NT2/D1 (cell line): ENCODE measurements at regions not wholly inside any gene's neighbourhood (a gene's known extent, or its start where the extent isn't known, plus 50 kb on each side); places are given as distances from the start of the nearest gene placed in this dataset.

Source experiments
- DNase-seq: peaks from one replicate; pipeline ENCODE4 v3.0.0-alpha.2; 2011; ENCODE audit warnings: low read depth, low spot score
- H3K27me3 ChIP-seq: 2 replicates; pipeline ENCODE4 v1.6.0; 2011; ENCODE audit warnings: mild to moderate bottlenecking; ENCODE audit not compliant: insufficient read length, insufficient read depth
- H3K36me3 ChIP-seq: 2 replicates; pipeline ENCODE4 v1.6.1; 2011; ENCODE audit warnings: mild to moderate bottlenecking, low read length, mixed read lengths; ENCODE audit not compliant: insufficient read depth, insufficient read length
- H3K4me1 ChIP-seq: 2 replicates; pipeline ENCODE4 v1.5.1; 2011; ENCODE audit not compliant: insufficient read depth, insufficient read length
- H3K4me3 ChIP-seq: 2 replicates; pipeline ENCODE4 v1.5.1; 2011; ENCODE audit warnings: low read depth; ENCODE audit not compliant: insufficient read length
- H3K9ac ChIP-seq: 2 replicates; pipeline ENCODE4 v1.6.0; 2011; ENCODE audit warnings: low read depth; ENCODE audit not compliant: insufficient read length
- H3K9me3 ChIP-seq: 2 replicates; pipeline ENCODE4 v1.5.1; 2011; ENCODE audit warnings: mild to moderate bottlenecking, low read length; ENCODE audit not compliant: insufficient read depth
- SUZ12 ChIP-seq: IDR thresholded peaks from 2 replicates; pipeline ENCODE4 v1.6.1; 2011; ENCODE audit not compliant: insufficient read length, insufficient read depth; ENCODE audit errors: extremely low read depth
- YY1 ChIP-seq: IDR thresholded peaks from 2 replicates; pipeline ENCODE4 v1.6.1; 2011; ENCODE audit not compliant: insufficient read length, insufficient read depth
- ZNF274 ChIP-seq: IDR thresholded peaks from 2 replicates; pipeline ENCODE4 v1.6.1; 2011; ENCODE audit warnings: mild to moderate bottlenecking, low read depth, low read length

DNA sequence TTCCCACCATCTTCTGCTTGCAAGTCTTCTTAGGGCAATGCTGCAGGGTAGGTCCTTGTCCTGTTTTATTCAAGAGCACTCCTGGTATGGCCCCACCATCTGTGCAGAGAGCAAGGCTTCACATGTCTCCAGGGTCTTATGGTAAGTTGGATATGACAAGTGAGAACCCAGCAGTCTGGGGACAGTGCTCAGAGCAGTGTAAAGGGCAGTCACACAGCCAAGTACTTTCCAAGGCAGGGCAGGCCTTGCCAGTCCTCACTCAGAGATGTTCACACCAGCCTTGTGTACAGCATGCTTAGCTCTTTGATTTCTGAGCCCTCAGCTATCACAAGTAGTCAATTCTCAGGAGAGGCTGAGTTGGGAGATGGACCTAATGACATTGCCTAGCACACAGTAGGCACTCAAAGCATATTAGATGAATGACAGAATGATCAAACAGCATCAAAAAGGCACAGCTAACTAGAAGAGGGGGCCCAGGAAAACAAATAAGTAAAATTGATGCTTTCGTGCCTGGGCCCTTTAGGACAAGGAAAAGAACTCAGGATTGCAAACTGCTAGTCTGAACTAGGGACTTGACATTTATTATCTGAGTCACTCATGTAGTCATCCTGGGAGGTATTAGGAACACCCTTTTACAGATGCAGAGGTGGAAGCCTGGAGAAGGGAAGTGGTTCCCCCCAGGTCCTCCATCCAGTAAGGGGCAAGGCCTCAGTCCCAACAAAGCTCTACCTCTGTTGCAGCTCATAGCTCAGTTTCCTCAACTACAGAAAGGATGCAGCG lies 86.7 kb upstream of the CTAGE1 start:
- TF ChIP-seq ZNF274 (no peak), SUZ12 (no peak), YY1 (no peak)
- DNase-seq, result no peak
- peaks cover 7% of the 10 kb centered on the region for H3K9me3 ChIP-seq
- H3K27me3 ChIP-seq, result no peaks in the 10 kb centered on the region
- no peaks in the 10 kb centered on the region for H3K36me3 ChIP-seq
- no peak overlapping the region for H3K4me3 ChIP-seq
- no peak overlapping the region for H3K9ac ChIP-seq
- no peaks in the 10 kb centered on the region for H3K4me1 ChIP-seq

DNA sequence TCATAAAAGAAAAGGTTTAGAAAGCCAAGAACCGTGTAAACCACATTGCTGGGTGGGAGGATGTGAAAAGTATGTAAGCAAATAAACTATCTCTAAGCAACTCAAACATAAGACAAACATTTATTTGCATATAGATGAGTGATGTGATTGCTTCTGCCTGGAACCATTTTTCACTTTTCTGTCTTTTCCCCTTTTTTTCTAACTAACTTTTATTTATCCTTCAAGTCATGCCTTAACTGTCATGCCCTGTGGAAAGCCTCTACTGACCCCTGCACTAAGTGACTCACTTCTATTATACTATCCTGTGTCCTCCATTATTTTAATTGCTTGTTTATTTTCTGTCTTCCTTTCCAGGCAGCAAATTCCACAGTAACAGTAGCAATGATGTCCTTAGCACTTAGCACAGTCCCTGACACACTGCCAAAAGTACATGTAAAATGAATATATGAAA lies 87.5 kb upstream of the CTAGE1 start:
- DNase-seq, result no peak
- no peaks in the 10 kb centered on the region for H3K27me3 ChIP-seq
- H3K36me3 ChIP-seq, result no peaks in the 10 kb centered on the region
- H3K4me3 ChIP-seq, result no peak overlapping the region
- H3K9ac ChIP-seq, result no peak overlapping the region
- TF ChIP-seq YY1, result no peak
- TF ChIP-seq SUZ12, result no peak
- TF ChIP-seq ZNF274, result no peak
- H3K4me1 ChIP-seq, result no peaks in the 10 kb centered on the region
- no peaks in the 10 kb centered on the region; the same call in 1 of the 2 replicates for H3K9me3 ChIP-seq

DNA sequence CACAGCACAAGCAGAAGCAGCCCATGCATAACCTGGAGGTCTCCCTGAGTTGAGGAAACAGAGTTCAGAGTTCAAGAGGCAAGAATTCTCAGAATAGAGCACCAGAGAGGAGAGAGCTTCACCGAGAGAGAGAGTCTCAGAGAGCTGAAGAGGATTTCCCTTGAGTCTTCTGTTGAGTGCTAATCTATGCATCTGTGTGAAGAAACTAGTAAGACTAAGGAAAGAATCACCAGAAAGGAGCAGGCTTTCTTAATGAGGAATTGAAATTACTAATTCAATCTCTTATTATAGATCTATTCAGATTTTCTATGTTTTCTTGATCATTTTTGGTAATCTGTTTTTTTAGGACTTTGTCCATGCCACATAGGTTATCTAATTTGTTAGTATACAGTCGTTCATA lies 89.3 kb upstream of the CTAGE1 start:
- TF ChIP-seq ZNF274 (no peak), YY1 (no peak), SUZ12 (no peak)
- no peaks in the 10 kb centered on the region for H3K9me3 ChIP-seq
- DNase-seq, result no peak
- H3K9ac ChIP-seq, result no peak overlapping the region
- H3K4me1 ChIP-seq, result no peaks in the 10 kb centered on the region
- H3K36me3 ChIP-seq, result no peaks in the 10 kb centered on the region
- no peaks in the 10 kb centered on the region for H3K27me3 ChIP-seq
- H3K4me3 ChIP-seq, result no peak overlapping the region

DNA sequence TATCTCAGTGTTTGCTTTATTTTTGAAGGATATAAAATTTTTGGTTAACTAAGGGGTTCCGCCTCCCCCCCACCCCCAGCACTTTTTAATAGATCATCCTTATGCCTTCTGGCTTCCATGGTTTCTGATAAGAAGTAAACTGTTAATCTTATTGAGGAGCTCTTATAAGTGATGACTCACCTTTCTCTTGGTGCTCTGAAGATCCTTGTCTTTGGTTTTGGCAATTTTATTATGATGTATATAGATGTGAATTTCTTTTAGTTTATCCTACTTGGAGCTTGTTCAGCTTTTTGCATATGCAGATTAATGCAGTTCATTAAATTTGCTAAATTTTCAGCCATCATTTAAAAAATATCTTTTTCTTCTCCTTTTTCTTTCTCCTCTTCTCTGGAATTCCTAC lies 91.7 kb upstream of the CTAGE1 start:
- Histone ChIP-seq H3K4me1 (no peaks in the 10 kb centered on the region), H3K36me3 (no peaks in the 10 kb centered on the region), H3K27me3 (no peaks in the 10 kb centered on the region), H3K9ac (no peak overlapping the region), H3K9me3 (no peaks in the 10 kb centered on the region), H3K4me3 (no peak overlapping the region)
- no peak for TF ChIP-seq ZNF274
- no peak for TF ChIP-seq SUZ12
- TF ChIP-seq YY1, result no peak
- no peak for DNase-seq

DNA sequence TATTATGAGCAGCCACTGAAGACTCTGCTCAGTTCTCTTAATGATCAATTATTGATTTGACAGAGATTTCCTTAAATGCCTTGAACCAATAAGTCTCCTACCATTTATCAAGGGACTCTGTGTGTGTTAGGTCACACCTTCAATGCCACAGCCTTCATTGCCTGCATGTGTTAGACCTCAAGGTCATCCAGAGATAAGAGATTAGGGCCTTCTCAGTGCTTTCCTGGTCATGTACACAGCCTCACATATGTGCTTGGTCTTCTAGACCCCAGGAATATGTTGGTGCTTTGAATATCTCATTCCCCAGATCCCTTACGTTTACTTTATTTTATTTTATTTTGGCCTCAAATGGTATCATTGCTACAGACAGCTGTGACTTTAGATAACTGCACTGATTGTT lies 93.0 kb upstream of the CTAGE1 start:
- H3K36me3 ChIP-seq, result no peaks in the 10 kb centered on the region
- H3K27me3 ChIP-seq, result no peaks in the 10 kb centered on the region
- H3K9ac ChIP-seq, result no peak overlapping the region
- DNase-seq, result no peak
- H3K9me3 ChIP-seq, result no peaks in the 10 kb centered on the region
- no peaks in the 10 kb centered on the region for H3K4me1 ChIP-seq
- no peak overlapping the region for H3K4me3 ChIP-seq
- TF ChIP-seq YY1, result no peak
- TF ChIP-seq ZNF274, result no peak
- no peak for TF ChIP-seq SUZ12

DNA sequence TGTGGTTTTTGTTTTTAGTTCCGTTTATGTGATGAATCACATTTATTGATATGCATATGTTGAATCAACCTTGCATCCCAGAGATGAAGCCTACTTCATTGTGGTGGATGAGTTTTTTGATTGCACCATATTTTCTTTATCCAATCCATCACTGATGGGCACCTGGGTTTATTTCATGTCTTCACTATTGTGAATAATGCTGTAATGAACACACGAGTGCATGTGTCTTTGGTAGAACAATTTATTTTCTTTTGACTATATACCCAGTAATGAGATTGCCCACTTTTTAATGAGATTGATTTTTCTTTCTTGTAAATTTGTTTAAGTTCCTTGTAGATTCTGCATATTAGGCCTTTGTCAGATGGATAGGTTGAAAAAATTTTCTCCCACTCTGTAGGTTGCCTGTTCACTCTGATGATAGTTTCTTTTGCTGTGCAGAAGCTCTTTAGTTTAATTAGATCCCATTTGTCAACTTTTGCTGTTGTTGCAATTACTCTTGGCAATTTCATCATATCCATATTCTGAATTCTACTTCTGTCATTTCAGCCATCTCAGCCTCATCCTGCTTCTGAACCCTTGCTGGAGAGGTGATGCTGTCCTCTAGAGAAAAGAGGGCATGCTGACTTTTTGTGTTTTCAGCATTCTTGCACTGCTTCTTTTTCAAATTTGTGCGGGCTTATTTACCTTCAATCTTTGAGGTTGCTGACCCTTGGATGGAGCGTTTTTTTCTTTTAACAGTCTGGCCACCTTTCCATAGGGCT lies 96.2 kb upstream of the CTAGE1 start:
- Histone ChIP-seq H3K4me1 (no peaks in the 10 kb centered on the region), H3K27me3 (no peaks in the 10 kb centered on the region), H3K9me3 (no peaks in the 10 kb centered on the region), H3K4me3 (no peak overlapping the region), H3K9ac (no peak overlapping the region), H3K36me3 (no peaks in the 10 kb centered on the region)
- no peak for DNase-seq
- TF ChIP-seq ZNF274 (no peak), YY1 (no peak), SUZ12 (no peak)

DNA sequence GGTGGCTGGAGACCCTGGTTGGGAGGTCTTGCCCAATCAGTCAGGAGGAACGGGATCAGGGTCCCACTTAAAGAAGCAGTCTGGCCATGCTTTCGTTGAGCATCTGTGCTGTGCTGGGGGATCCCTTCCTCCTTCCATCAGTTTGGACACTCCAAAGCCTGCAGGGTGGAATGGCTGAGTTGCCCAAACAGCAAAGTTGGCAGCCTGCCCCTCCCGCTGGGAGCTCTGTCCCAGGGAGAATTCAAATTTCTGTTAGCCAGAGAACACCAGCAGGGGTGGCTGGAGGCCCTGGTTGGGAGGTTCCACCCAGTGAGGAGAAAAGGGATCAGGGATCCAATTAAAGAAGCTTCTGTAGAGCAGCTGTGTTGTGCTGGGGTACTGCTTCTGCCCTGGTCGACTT lies 96.9 kb upstream of the CTAGE1 start:
- no peaks in the 10 kb centered on the region for H3K4me1 ChIP-seq
- no peak overlapping the region for H3K9ac ChIP-seq
- no peak for DNase-seq
- no peaks in the 10 kb centered on the region for H3K36me3 ChIP-seq
- H3K27me3 ChIP-seq, result no peaks in the 10 kb centered on the region
- no peak overlapping the region for H3K4me3 ChIP-seq
- no peaks in the 10 kb centered on the region for H3K9me3 ChIP-seq
- TF ChIP-seq YY1 (no peak), SUZ12 (no peak), ZNF274 (no peak)
